SK-N-SH (cell line): ENCODE measurements at regions not wholly inside any gene's neighbourhood (a gene's known extent, or its start where the extent isn't known, plus 50 kb on each side); places are given as distances from the start of the nearest gene placed in this dataset.
"Not testable (repeated sequence)": the region's sequence is repeated elsewhere in the genome, so short reads cannot be mapped to it uniquely, and the experiment has no call there.

Experiments
- CTCF ChIA-PET: fragments of 300-600, 350-600 bp; formaldehyde crosslinking; extraction: SDS; loops from one replicate; lab custom pipeline; 2021; lab: Yijun Ruan, JAX
- POLR2A ChIA-PET: fragments of 350-600 bp; sonication (Branson Sonifier 250); formaldehyde crosslinking; extraction: SDS; loops from one replicate; lab custom pipeline; 2020; ENCODE audit warnings: antibody characterized with exemption, inconsistent platforms; lab: Yijun Ruan, JAX
- DNase-seq: peaks from one replicate; pipeline ENCODE4 v3.0.0; 2012
- H2AFZ ChIP-seq: fragments of 200-600 bp; sonication (generic); 2 replicates; pipeline ENCODE4 v1.8.1; 2016; ENCODE audit warnings: antibody characterized with exemption, mild to moderate bottlenecking, low read depth
- H3F3A ChIP-seq: fragments of 200-600 bp; sonication (generic); replicated peaks from 2 replicates; pipeline ENCODE3; 2016; ENCODE audit warnings: antibody characterized with exemption, mild to moderate bottlenecking; ENCODE audit not compliant: insufficient read depth
- H3K27ac ChIP-seq, 2 experiments: fragments of 200-500 bp in 1 of 2; fragments of 200-600 bp in 1 of 2; sonication (Bioruptor generic) in 1 of 2; sonication (generic), shearing (Covaris generic) in 1 of 2; 2 replicates each; pipeline versions ENCODE4 v1.5.1 to v1.6.1; 2014 to 2016; ENCODE audit warnings: low read depth in 2 of 2, inconsistent platforms in 1 of 2, low read length in 1 of 2, mild to moderate bottlenecking in 1 of 2, mixed read lengths in 1 of 2
- H3K27me3 ChIP-seq: fragments of 200-600 bp; sonication (generic), shearing (Covaris generic); 2 replicates; pipeline ENCODE4 v1.6.1; 2016; ENCODE audit warnings: mixed run types; ENCODE audit not compliant: insufficient read depth
- H3K36me3 ChIP-seq, 2 experiments: fragments of 200-500 bp in 1 of 2; fragments of 200-600 bp in 1 of 2; sonication (Bioruptor generic) in 1 of 2; sonication (generic) in 1 of 2; replicated peaks in 1 of 2; 2 replicates each; pipeline versions ENCODE3 to v1.5.1; 2014 to 2016; ENCODE audit warnings: low read length in 1 of 2, mild to moderate bottlenecking in 1 of 2; ENCODE audit not compliant: insufficient read depth in 2 of 2, control insufficient read depth in 1 of 2
- H3K4me1 ChIP-seq, 2 experiments: fragments of 200-500 bp in 1 of 2; fragments of 200-600 bp in 1 of 2; sonication (Bioruptor generic) in 1 of 2; sonication (generic), shearing (Covaris generic) in 1 of 2; 2 replicates each; pipeline versions ENCODE4 v1.5.1 to v1.6.1; 2014 to 2016; ENCODE audit warnings: low read depth in 1 of 2, low read length in 1 of 2, mixed run types in 1 of 2; ENCODE audit not compliant: insufficient read depth in 2 of 2, control insufficient read depth in 1 of 2
- H3K4me2 ChIP-seq: fragments of 200-600 bp; sonication (generic), shearing (Covaris generic); 2 replicates; pipeline ENCODE4 v1.6.1; 2017; ENCODE audit warnings: mixed run types
- H3K4me3 ChIP-seq, 2 experiments: fragments of 200-500 bp in 1 of 2; fragments of 200-600 bp in 1 of 2; sonication (Bioruptor generic) in 1 of 2; sonication (generic), shearing (Covaris generic) in 1 of 2; 2 replicates each; pipeline versions ENCODE4 v1.5.1 to v1.8.1; 2014 to 2016; ENCODE audit warnings: low read depth in 2 of 2, inconsistent platforms in 1 of 2, low read length in 1 of 2, mild to moderate bottlenecking in 1 of 2, mixed read lengths in 1 of 2, moderate library complexity in 1 of 2
- H3K79me2 ChIP-seq: fragments of 200-600 bp; sonication (generic); 2 replicates; pipeline ENCODE4 v1.8.1; 2017; ENCODE audit warnings: mild to moderate bottlenecking; ENCODE audit not compliant: insufficient read depth
- H3K9ac ChIP-seq: fragments of 200-600 bp; sonication (generic); 2 replicates; pipeline ENCODE4 v1.6.1; 2017; ENCODE audit warnings: mixed run types
- H3K9me2 ChIP-seq: fragments of 200-600 bp; sonication (generic); 2 replicates; pipeline ENCODE4 v1.6.1; 2017; ENCODE audit warnings: mixed run types
- H3K9me3 ChIP-seq: fragments of 200-600 bp; sonication (generic); 2 replicates; pipeline ENCODE4 v1.6.1; 2017; ENCODE audit warnings: mixed run types, mild to moderate bottlenecking, moderate library complexity
- H4K20me1 ChIP-seq: fragments of 200-600 bp; sonication (generic); 2 replicates; pipeline ENCODE4 v1.6.1; 2017; ENCODE audit warnings: mild to moderate bottlenecking, mixed run types; ENCODE audit not compliant: insufficient read depth
- CHD2 ChIP-seq: fragments of 150-350 bp; IDR thresholded peaks from 2 replicates; pipeline ENCODE4 v1.6.1; 2018; ENCODE audit warnings: low read length; ENCODE audit not compliant: partially characterized antibody
- CTCF ChIP-seq: fragments of 200-600 bp; sonication (generic); IDR thresholded peaks from 2 replicates; pipeline ENCODE4 v1.6.1; 2017; ENCODE audit warnings: antibody characterized with exemption, mild to moderate bottlenecking, moderate library complexity
- EZH2phosphoT487 ChIP-seq: fragments of 200-600 bp; sonication (generic); IDR thresholded peaks from 2 replicates; pipeline ENCODE4 v1.6.1; 2017; ENCODE audit warnings: low read depth, mixed run types, mild to moderate bottlenecking, antibody characterized with exemption, moderate library complexity, borderline replicate concordance
- FOXJ3 ChIP-seq: sonication (generic); formaldehyde crosslinking; IDR thresholded peaks from 2 replicates; pipeline ENCODE4 v1.5.1; 2020; ENCODE audit warnings: mild to moderate bottlenecking, missing genetic modification reagents
- FOXM1 ChIP-seq: IDR thresholded peaks from 2 replicates; pipeline ENCODE4 v1.4.0; 2012; ENCODE audit warnings: low read depth, mild to moderate bottlenecking
- JUND ChIP-seq: IDR thresholded peaks from 2 replicates; pipeline ENCODE4 v1.4.0; 2012
- MEF2A ChIP-seq: IDR thresholded peaks from 2 replicates; pipeline ENCODE4 v1.4.0; 2012; ENCODE audit warnings: low read depth, borderline replicate concordance
- MXI1 ChIP-seq: IDR thresholded peaks from 2 replicates; pipeline ENCODE4 v1.6.1; 2012; ENCODE audit warnings: mild to moderate bottlenecking, low read depth, low read length, improper control_type of control experiment
- NFIC ChIP-seq: IDR thresholded peaks from 2 replicates; pipeline ENCODE4 v1.4.0; 2012; ENCODE audit warnings: borderline replicate concordance
- PBX3 ChIP-seq: IDR thresholded peaks from 2 replicates; pipeline ENCODE4; 2012
- RCOR1 ChIP-seq: fragments of 150-350 bp; IDR thresholded peaks from 2 replicates; pipeline ENCODE4 v1.6.1; 2017; ENCODE audit warnings: antibody characterized with exemption, low read length
- TCF12 ChIP-seq: IDR thresholded peaks from 2 replicates; pipeline ENCODE4 v1.4.0; 2012
- USF2 ChIP-seq: fragments of 150-350 bp; IDR thresholded peaks from 2 replicates; pipeline ENCODE4 v1.6.1; 2017; ENCODE audit warnings: antibody characterized with exemption, low read length, low read depth, borderline replicate concordance
- ZBTB33 ChIP-seq: IDR thresholded peaks from 2 replicates; pipeline ENCODE4 v1.4.0; 2012; ENCODE audit warnings: low read depth, borderline replicate concordance
- WGBS: methylation state at CpG from one replicate; pipeline ENCODE4 v1.1.6; 2017; ENCODE audit warnings: low lambda C conversion rate; 5-methylcytosine and 5-hydroxymethylcytosine counted together

- TF ChIP-seq ZBTB33 (no peak), NFIC (no peak), USF2 (no peak), JUND (no peak)
Measured at GRCh38 chr22:33986167-33986771, 66.0 kb upstream of the LARGE1 start (continued).

- Histone ChIP-seq H4K20me1 (no peaks in the 10 kb centered on the region), H3K27ac (no peak overlapping the region), H3K27me3 (no peaks in the 10 kb centered on the region), H3K4me2 (no peak overlapping the region), H3K4me3 (no peak overlapping the region), H3K36me3 (no peaks in the 10 kb centered on the region), H3K79me2 (no peaks in the 10 kb centered on the region), H3K9ac (no peak overlapping the region), H3K9me3 (no peaks in the 10 kb centered on the region), H3K4me1 (no peaks in the 10 kb centered on the region), H3F3A (no peaks in the 10 kb centered on the region), H2AFZ (no peak overlapping the region), H3K9me2 (no peaks in the 10 kb centered on the region)
- TF ChIP-seq FOXM1 (no peak), PBX3 (no peak), RCOR1 (no peak), MEF2A (no peak), TCF12 (no peak), CTCF (no peak), FOXJ3 (no peak), NFIC (no peak), EZH2phosphoT487 (no peak), CHD2 (no peak), MXI1 (no peak)
- POLR2A ChIA-PET = no interaction called here
- CTCF ChIA-PET = no interaction called here
- 16% methylated on average over 5 of the region's 5 CpGs for WGBS
- DNase-seq = no peak
Measured at GRCh38 chr22:33986954-33987353, 66.7 kb upstream of the LARGE1 start.

- H3K9ac ChIP-seq, POLR2A ChIA-PET, H3K36me3 ChIP-seq, H3F3A ChIP-seq, H3K9me3 ChIP-seq, H3K27me3 ChIP-seq, DNase-seq, H3K9me2 ChIP-seq, H4K20me1 ChIP-seq, H2AFZ ChIP-seq, H3K4me2 ChIP-seq, H3K27ac ChIP-seq, H3K4me1 ChIP-seq, H3K4me3 ChIP-seq, H3K79me2 ChIP-seq: not testable (repeated sequence)
- WGBS = 79% methylated on average over 7 of the region's 7 CpGs
- CTCF ChIA-PET = interaction anchor here (0.7 to 1.2 kb wide), 2 partner anchors 117 to 470 kb away, joined by 3 read pairs; no protein-coding TSS in a partner anchor
Measured at GRCh38 chr22:33989263-33989662, 69.0 kb upstream of the LARGE1 start.
